H1 (cell line): ENCODE measurements at regions not wholly inside any gene's neighbourhood (a gene's known extent, or its start where the extent isn't known, plus 50 kb on each side); places are given as distances from the start of the nearest gene placed in this dataset.

ENCODE experiments used
- CTCF ChIA-PET: fragments of 300-600 bp; sonication (Branson Sonifier 250); formaldehyde crosslinking; loops from one replicate; lab custom pipeline; 2021; ENCODE audit not compliant: partially characterized antibody; lab: Charles Lee
- POLR2A ChIA-PET: fragments of 300-600 bp; sonication (Branson Sonifier 250); formaldehyde crosslinking; loops from one replicate; lab custom pipeline; 2021; ENCODE audit warnings: inconsistent platforms; ENCODE audit not compliant: partially characterized antibody; lab: Charles Lee
- DNase-seq, 2 experiments: peaks; one replicate each; pipeline versions ENCODE4 v3.0.0 to v3.0.0-alpha.2; 2010 to 2022; ENCODE audit warnings: low spot score in 2 of 2, low read depth in 1 of 2, mixed read lengths in 1 of 2
- FAIRE-seq: peaks from 2 replicates; lab custom pipeline; 2011; peaks lifted over from hg19 to GRCh38; lab: Jason Lieb, UNC
- H2AFZ ChIP-seq: 2 replicates; pipeline ENCODE4 v1.8.1; 2012; ENCODE audit warnings: low read length, inconsistent platforms
- H2AK5ac ChIP-seq: 2 replicates; pipeline ENCODE4 v1.6.1; 2013; ENCODE audit warnings: low read depth, low read length
- H2BK120ac ChIP-seq: replicated peaks from 2 replicates; pipeline ENCODE3; 2013; ENCODE audit warnings: low read depth, low read length, inconsistent platforms
- H2BK12ac ChIP-seq: 2 replicates; pipeline ENCODE4 v1.6.1; 2013; ENCODE audit warnings: low read depth, low read length
- H2BK15ac ChIP-seq: 2 replicates; pipeline ENCODE4 v1.6.1; 2013; ENCODE audit warnings: low read length
- H2BK20ac ChIP-seq: 2 replicates; pipeline ENCODE4 v1.6.1; 2013; ENCODE audit warnings: low read length
- H2BK5ac ChIP-seq: 2 replicates; pipeline ENCODE4 v1.6.1; 2013; ENCODE audit warnings: low read depth, low read length
- H3K14ac ChIP-seq: 2 replicates; pipeline ENCODE4 v1.6.1; 2013; ENCODE audit warnings: inconsistent platforms; ENCODE audit not compliant: insufficient read length
- H3K18ac ChIP-seq: 2 replicates; pipeline ENCODE4 v1.6.1; 2013; ENCODE audit warnings: low read length; ENCODE audit errors: extremely low read depth
- H3K23ac ChIP-seq: 2 replicates; pipeline ENCODE4 v1.6.1; 2013; ENCODE audit warnings: inconsistent platforms; ENCODE audit not compliant: insufficient read length
- H3K23me2 ChIP-seq: 2 replicates; pipeline ENCODE4 v1.6.1; 2013; ENCODE audit warnings: low read depth, low read length
- H3K27ac ChIP-seq: 2 replicates; pipeline ENCODE4 v1.6.1; 2011; ENCODE audit warnings: low read depth, low read length, inconsistent platforms
- H3K27me3 ChIP-seq, 4 experiments: replicated peaks in 1 of 4; 1 replicate in 1 of 4; 2 replicates in 3 of 4; pipeline versions ENCODE4 v1.6.1 to v1.8.1; 2011 to 2013; ENCODE audit warnings: low read length in 3 of 4, mild to moderate bottlenecking in 3 of 4, inconsistent platforms in 2 of 4, mixed read lengths in 2 of 4, moderate library complexity in 1 of 4; ENCODE audit not compliant: control insufficient read depth in 3 of 4, insufficient read depth in 3 of 4; ENCODE audit errors: extremely low read depth in 1 of 4
- H3K36me3 ChIP-seq, 4 experiments: 2 replicates each; pipeline versions ENCODE4 v1.6.1 to v1.8.1; 2011 to 2013; ENCODE audit warnings: mild to moderate bottlenecking in 4 of 4, low read length in 3 of 4, moderate library complexity in 2 of 4, control low read depth in 1 of 4, inconsistent platforms in 1 of 4; ENCODE audit not compliant: insufficient read depth in 4 of 4, control insufficient read depth in 2 of 4
- H3K4ac ChIP-seq: replicated peaks from 2 replicates; pipeline ENCODE3; 2013; ENCODE audit warnings: low read length, low read depth, mixed read lengths, inconsistent platforms; ENCODE audit not compliant: insufficient read length
- H3K4me1 ChIP-seq, 4 experiments: replicated peaks in 1 of 4; 1 replicate in 1 of 4; 2 replicates in 3 of 4; pipeline versions ENCODE4 v1.6.1 to v1.8.1; 2011 to 2013; ENCODE audit warnings: low read length in 3 of 4, inconsistent platforms in 2 of 4, mixed read lengths in 1 of 4; ENCODE audit not compliant: insufficient read depth in 4 of 4, control insufficient read depth in 3 of 4
- H3K4me2 ChIP-seq, 2 experiments: 2 replicates each; pipeline versions ENCODE4 v1.6.1 to v1.8.1; 2011 to 2013; ENCODE audit warnings: low read depth in 2 of 2, low read length in 2 of 2, control low read depth in 1 of 2, inconsistent platforms in 1 of 2, mild to moderate bottlenecking in 1 of 2; ENCODE audit not compliant: insufficient read depth in 1 of 2
- H3K4me3 ChIP-seq, 4 experiments: fragments of 200-600, 300-600 bp in 1 of 4; sonication (generic), shearing (Covaris generic), sonication (Bioruptor Twin) in 1 of 4; 2 replicates each; pipeline versions ENCODE4 v1.5.1 to v1.8.1; 2011 to 2016; ENCODE audit warnings: low read length in 4 of 4, low read depth in 3 of 4, control low read depth in 2 of 4, inconsistent platforms in 2 of 4, mild to moderate bottlenecking in 2 of 4, mixed read lengths in 1 of 4, moderate library complexity in 1 of 4; ENCODE audit not compliant: insufficient read depth in 2 of 4; ENCODE audit errors: extremely low read depth in 1 of 4
- H3K56ac ChIP-seq: replicated peaks from 2 replicates; pipeline ENCODE3; 2013; ENCODE audit warnings: low read depth, mild to moderate bottlenecking, mixed read lengths, low read length, inconsistent platforms; ENCODE audit not compliant: insufficient read length
- H3K79me1 ChIP-seq: 2 replicates; pipeline ENCODE4 v1.6.1; 2013; ENCODE audit warnings: low read depth, low read length, control low read depth
- H3K79me2 ChIP-seq, 2 experiments: 2 replicates each; pipeline versions ENCODE4 v1.6.1 to v1.8.1; 2012 to 2013; ENCODE audit warnings: low read length in 2 of 2, mild to moderate bottlenecking in 2 of 2, inconsistent platforms in 1 of 2; ENCODE audit not compliant: insufficient read depth in 2 of 2, control insufficient read depth in 1 of 2
- H3K9ac ChIP-seq, 4 experiments: replicated peaks in 1 of 4; 1 replicate in 1 of 4; 2 replicates in 3 of 4; pipeline versions ENCODE4 v1.6.1 to v1.8.1; 2011 to 2013; ENCODE audit warnings: low read depth in 3 of 4, low read length in 3 of 4, control low read depth in 2 of 4, mild to moderate bottlenecking in 2 of 4, moderate library complexity in 2 of 4, inconsistent platforms in 1 of 4; ENCODE audit errors: extremely low read depth in 1 of 4
- H3K9me3 ChIP-seq, 2 experiments: 2 replicates each; pipeline versions ENCODE4 v1.6.1 to v1.8.1; 2012 to 2013; ENCODE audit warnings: mild to moderate bottlenecking in 2 of 2, moderate library complexity in 2 of 2, control low read depth in 1 of 2, inconsistent platforms in 1 of 2, low read depth in 1 of 2, low read length in 1 of 2, mixed read lengths in 1 of 2; ENCODE audit not compliant: insufficient read depth in 2 of 2
- H4K20me1 ChIP-seq, 2 experiments: replicated peaks in 1 of 2; 2 replicates each; pipeline versions ENCODE3 to v1.8.1; 2011 to 2013; ENCODE audit warnings: inconsistent platforms in 2 of 2, low read length in 2 of 2, mild to moderate bottlenecking in 1 of 2; ENCODE audit not compliant: insufficient read depth in 2 of 2, control insufficient read depth in 1 of 2
- H4K5ac ChIP-seq: 2 replicates; pipeline ENCODE4 v1.6.1; 2013; ENCODE audit warnings: low read length, low read depth, mixed read lengths, inconsistent platforms; ENCODE audit not compliant: insufficient read length
- H4K8ac ChIP-seq: 2 replicates; pipeline ENCODE4 v1.8.0; 2013; ENCODE audit warnings: mild to moderate bottlenecking, moderate library complexity, low read length, inconsistent platforms; ENCODE audit not compliant: insufficient read depth; ENCODE audit errors: extremely low read depth
- H4K91ac ChIP-seq: replicated peaks from 2 replicates; pipeline ENCODE3; 2013; ENCODE audit warnings: low read length, mixed read lengths, inconsistent platforms; ENCODE audit not compliant: insufficient read length
- CTBP2 ChIP-seq: IDR thresholded peaks from 2 replicates; pipeline ENCODE4 v1.7.0; 2011; ENCODE audit warnings: borderline replicate concordance, mild to moderate bottlenecking, moderate library complexity, mixed read lengths, low read length; ENCODE audit not compliant: insufficient read depth, insufficient read length
- EP300 ChIP-seq, 2 experiments: IDR thresholded peaks; 1 replicate in 1 of 2; 2 replicates in 1 of 2; pipeline ENCODE4 v1.6.1; 2011 to 2012; ENCODE audit warnings: low read depth in 2 of 2, low read length in 2 of 2, mild to moderate bottlenecking in 2 of 2, borderline replicate concordance in 1 of 2, inconsistent platforms in 1 of 2, moderate library complexity in 1 of 2
- GTF2F1 ChIP-seq: IDR thresholded peaks from 2 replicates; pipeline ENCODE4 v1.6.1; 2012; ENCODE audit warnings: low read depth, low read length, improper control_type of control experiment, borderline replicate concordance
- SIX5 ChIP-seq: IDR thresholded peaks from 2 replicates; pipeline ENCODE4 v1.6.1; 2011; ENCODE audit warnings: mild to moderate bottlenecking, low read depth, low read length
- WGBS, 2 experiments: shearing (Covaris generic) in 1 of 2; methylation state at CpG; one replicate each; pipeline versions ENCODE4 v1.1.6 to v1.1.7; 2013 to 2015; ENCODE audit warnings: low lambda C conversion rate in 2 of 2, mixed read lengths in 2 of 2, inconsistent platforms in 1 of 2, low coverage in 1 of 2, missing lambda C conversion rate in 1 of 2; ENCODE audit not compliant: insufficient replicate concordance in 2 of 2, insufficient coverage in 1 of 2, insufficient read length in 1 of 2; ENCODE audit errors: extremely low coverage in 1 of 2, missing lambda C conversion rate in 1 of 2; 5-methylcytosine and 5-hydroxymethylcytosine counted together

DNA sequence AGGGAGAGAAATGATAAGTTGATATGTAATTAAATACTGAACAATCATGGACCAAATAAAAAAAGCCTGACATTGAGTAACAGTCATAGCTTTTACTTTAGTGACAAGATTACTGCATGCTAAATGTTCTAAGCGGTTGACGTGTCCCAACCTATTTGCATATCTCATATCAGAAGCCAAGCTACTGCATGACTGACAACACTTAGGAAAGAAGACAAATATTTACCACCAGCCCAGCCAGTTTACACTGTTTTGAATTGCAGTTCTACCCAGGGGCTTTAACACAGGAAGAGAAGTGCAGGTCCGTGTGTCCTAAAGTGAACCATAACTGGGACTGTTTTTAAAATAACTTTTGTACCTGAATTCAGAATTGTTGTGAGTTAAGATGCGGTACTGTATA, 219.9 kb downstream of the PRDM9 start:
- Histone ChIP-seq H3K4me1 (no peaks in the 10 kb centered on the region), H3K27me3 (no peaks in the 10 kb centered on the region), H2AK5ac (no peak overlapping the region), H3K23ac (no peak overlapping the region), H3K36me3 (no peaks in the 10 kb centered on the region), H2AFZ (0 out of 2 replicates have a peak overlapping the region, but pooled peaks have one; percentile 62), H3K27ac (no peak overlapping the region), H2BK20ac (no peak overlapping the region), H3K4ac (no peak overlapping the region), H3K23me2 (no peaks in the 10 kb centered on the region), H2BK120ac (no peak overlapping the region), H2BK15ac (no peak overlapping the region), H2BK5ac (no peak overlapping the region), H3K9ac (no peak overlapping the region), H4K8ac (no peak overlapping the region), H3K4me3 (no peak overlapping the region), H3K79me2 (no peaks in the 10 kb centered on the region), H3K14ac (no peak overlapping the region), H4K20me1 (no peaks in the 10 kb centered on the region), H3K4me2 (no peak overlapping the region), H4K91ac (no peak overlapping the region), H3K56ac (no peak overlapping the region), H3K9me3 (no peaks in the 10 kb centered on the region), H3K18ac (no peak overlapping the region), H2BK12ac (no peak overlapping the region), H3K79me1 (no peaks in the 10 kb centered on the region), H4K5ac (no peak overlapping the region)
- DNase-seq (no peak), FAIRE-seq (no peak)
- POLR2A ChIA-PET = no interaction called here
- TF ChIP-seq SIX5 (no peak), GTF2F1 (no peak), CTBP2 (no peak), EP300 (IDR thresholded peaks at IDR 0.05; ENCODE audit: borderline replicate concordance in 1 of 2, low read depth in 2 of 2, low read length in 2 of 2) (no peak)
- WGBS, 2 experiments = 65% methylated on average over 4 of the region's 4 CpGs; no CpG with 5 or more reads in 1 of the 2 experiments
- CTCF ChIA-PET = interaction anchor here (0.7 to 1.5 kb wide), 3 partner anchors 9 to 21 kb away, joined by 3 to 4 read pairs (median 3); no protein-coding TSS in a partner anchor
